AG10803 (cell line): ENCODE measurements at regions not wholly inside any gene's neighbourhood (a gene's known extent, or its start where the extent isn't known, plus 50 kb on each side); places are given as distances from the start of the nearest gene placed in this dataset.

Experiments
- DNase-seq: peaks from one replicate; pipeline ENCODE4 v3.0.0; 2010; ENCODE audit warnings: low read depth
- H3K4me3 ChIP-seq: 2 replicates; pipeline ENCODE4 v1.5.1; 2011; ENCODE audit warnings: mild to moderate bottlenecking, low read length, control low read depth
- TF ChIP-seq, protein P1 (sequence below): conservative IDR thresholded peaks from 2 replicates; pipeline ENCODE4 v1.5.1; 2011; ENCODE audit warnings: mild to moderate bottlenecking, low read length, control low read depth, inconsistent platforms

DNA sequence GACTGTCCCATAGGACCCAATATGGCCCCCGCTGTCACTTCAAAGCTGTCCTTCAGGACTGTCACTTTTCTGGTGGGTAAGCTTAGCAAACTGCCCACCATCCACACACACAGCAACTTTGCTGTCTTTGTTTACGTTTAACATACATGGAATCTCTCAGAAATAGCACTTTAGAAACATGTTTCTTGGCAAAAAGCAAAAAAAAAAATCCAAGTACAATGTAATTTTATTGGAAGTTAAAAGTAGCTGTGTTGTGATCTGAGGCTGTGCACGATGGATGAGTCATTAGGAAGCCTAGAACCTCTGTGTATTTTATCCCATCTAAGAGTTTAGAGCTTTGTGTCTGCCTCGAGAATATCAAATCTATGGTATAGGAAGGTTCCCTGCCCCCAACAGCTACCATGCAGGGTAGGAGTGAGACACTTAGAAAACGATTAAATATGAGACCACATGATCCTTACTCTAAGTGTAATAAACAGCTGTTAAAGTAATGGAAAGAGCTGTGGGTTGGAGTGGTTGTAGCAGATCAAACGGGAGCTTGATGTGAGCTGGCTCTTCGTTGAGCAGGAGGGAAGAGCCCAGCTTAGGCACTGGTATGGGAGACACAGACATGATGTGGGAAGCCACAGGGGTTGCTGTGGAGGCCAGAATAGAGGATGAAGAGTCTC is 119.5 kb downstream of the PLEKHG1 start:
- DNase-seq: no peak
- TF ChIP-seq, protein P1, sequence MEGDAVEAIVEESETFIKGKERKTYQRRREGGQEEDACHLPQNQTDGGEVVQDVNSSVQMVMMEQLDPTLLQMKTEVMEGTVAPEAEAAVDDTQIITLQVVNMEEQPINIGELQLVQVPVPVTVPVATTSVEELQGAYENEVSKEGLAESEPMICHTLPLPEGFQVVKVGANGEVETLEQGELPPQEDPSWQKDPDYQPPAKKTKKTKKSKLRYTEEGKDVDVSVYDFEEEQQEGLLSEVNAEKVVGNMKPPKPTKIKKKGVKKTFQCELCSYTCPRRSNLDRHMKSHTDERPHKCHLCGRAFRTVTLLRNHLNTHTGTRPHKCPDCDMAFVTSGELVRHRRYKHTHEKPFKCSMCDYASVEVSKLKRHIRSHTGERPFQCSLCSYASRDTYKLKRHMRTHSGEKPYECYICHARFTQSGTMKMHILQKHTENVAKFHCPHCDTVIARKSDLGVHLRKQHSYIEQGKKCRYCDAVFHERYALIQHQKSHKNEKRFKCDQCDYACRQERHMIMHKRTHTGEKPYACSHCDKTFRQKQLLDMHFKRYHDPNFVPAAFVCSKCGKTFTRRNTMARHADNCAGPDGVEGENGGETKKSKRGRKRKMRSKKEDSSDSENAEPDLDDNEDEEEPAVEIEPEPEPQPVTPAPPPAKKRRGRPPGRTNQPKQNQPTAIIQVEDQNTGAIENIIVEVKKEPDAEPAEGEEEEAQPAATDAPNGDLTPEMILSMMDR: no peak
- no peak overlapping the region for H3K4me3 ChIP-seq

DNA sequence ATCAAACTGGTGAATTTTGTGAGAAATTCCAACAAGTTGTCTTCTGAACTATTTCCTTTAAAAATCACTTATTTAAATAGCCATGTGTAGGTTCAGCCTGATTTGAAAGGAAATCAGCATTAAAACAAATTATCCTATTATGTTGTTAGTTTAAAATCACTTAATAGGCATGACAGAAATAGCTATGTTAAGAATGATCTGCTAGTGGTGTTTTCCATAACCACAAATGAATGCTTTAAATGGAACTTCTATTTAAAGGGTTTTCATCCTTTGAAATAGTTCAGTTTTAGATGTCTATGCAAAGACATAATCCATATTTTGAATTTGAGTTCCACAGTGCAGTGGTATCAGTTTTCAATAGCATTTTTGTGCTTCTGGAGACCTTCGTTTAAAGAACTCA is 120.1 kb downstream of the PLEKHG1 start:
- no peak overlapping the region for H3K4me3 ChIP-seq

DNA sequence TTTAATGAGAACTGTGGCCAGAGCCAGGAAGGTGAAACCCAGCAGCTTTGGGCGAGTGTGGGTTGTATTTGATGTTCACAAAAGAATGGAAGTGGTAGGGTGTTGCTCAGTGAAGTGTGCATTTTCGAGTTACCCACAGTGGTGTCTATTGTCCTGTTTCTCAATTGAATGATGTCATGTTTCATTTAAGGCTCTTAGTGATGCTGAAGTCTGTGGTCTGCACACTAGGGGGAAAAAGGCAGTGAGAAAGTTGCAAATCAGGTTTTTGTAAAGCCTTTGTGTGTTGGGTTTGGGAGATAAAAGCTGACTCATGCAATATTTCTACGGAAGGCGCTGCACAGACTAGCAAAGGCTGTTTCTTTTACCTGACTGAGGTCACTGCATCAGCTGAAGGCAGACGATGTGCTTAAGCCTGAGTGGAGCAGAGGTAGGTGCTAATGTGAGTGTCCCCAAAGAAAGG is 121.1 kb downstream of the PLEKHG1 start:
- TF ChIP-seq, protein P1: no peak; the same call in 1 of the 2 replicates
- no peak overlapping the region for H3K4me3 ChIP-seq
- DNase-seq: peak; percentile 16

More for the DNA sequence above, 120.1 kb downstream of the PLEKHG1 start:
- DNase-seq: no peak
- TF ChIP-seq, protein P1: no peak

DNA sequence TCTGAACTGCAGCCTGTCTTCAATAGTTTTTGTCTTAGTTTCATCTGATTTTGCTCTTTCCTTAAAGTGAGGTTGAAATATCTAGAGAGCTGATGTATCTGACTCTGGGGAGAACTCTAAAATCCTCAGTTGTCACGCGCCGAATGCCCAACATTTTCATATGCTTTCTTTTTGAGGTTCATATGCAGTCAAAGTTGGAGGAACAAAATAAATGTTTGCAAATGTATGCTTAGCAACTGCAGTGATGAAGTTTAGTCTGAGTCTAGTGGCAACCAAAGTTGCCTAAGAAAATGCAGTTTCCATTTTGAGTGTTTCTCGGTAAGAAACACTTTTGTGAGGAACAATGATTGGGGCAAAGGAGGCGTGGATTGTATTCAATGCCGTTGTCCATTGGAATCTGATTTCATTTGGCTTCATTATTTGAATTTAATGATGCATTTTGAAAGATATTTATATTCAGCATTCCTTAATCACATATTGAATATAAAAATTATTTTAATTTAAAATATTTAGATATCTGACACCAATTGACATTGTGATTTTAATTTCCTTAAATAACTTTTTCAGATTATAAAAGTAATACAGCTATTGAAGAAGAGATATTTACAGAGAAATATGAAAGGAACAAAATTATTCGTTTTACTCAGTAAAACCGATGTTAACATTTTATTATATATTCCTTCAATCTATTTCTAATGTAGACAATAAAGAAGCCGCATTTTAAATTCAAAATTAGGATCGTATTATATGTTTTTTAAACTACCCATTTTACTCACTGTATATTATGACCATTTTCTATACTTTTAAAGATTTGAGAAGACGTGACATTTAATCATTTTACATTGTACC is 122.0 kb downstream of the PLEKHG1 start:
- TF ChIP-seq, protein P1: no peak
- DNase-seq: no peak
- H3K4me3 ChIP-seq: no peak overlapping the region

DNA sequence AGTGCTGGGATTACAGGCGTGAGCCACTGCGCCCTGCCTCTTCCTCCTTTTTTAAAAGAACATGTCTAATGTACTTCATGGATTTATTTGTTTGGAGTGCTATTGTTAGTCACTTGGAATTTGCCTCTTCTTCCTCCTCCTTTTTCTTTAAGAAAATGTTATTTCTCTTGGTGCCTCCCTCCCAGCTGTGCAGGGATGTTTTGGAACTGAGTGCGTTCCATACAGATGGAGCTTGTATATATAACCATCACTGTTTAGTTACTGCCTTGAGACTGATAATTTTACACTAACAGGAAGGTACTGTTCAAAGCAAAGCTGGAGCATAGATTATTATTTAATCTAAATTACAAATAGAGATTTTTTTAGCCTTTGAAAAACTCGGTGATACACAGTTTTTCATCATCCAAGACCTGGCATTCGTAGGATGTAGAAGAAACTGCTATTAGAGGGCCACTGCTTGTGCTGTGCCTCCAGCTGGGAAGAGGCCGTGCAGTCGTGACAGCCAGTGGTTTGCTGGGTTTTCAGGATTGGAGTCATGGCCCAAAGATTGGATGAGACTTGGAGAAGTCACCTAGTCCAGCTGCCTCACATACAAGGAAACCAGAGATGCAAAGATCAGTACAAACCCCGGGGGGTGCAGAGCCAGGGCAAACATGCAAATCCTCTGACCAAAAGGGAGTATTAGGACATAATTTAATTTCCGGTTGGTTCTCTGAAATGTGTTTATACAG is 123.1 kb downstream of the PLEKHG1 start:
- no peak overlapping the region for H3K4me3 ChIP-seq
- TF ChIP-seq, protein P1: no peak
- DNase-seq: no peak

DNA sequence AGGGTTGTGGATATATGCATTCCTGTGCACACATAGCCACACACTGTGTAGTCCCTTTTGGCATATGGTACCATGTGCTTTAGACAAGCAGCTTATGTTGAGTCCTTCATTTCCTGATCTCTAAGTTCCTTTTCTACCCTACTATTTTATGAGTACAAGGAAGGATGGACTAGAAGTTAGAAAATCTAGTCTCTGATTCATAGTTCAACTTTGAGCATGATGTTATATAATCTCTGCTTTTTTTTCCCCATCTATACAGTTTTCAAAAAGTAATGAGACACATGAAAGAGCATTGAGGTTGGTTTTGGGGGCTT is 123.6 kb downstream of the PLEKHG1 start:
- H3K4me3 ChIP-seq: no peak overlapping the region
- DNase-seq: no peak
- TF ChIP-seq, protein P1: no peak
